Stomach (tissue), 4 donors: ENCODE measurements at regions not wholly inside any gene's neighbourhood (a gene's known extent, or its start where the extent isn't known, plus 50 kb on each side); places are given as distances from the start of the nearest gene placed in this dataset.

Experiments used
- CTCF ChIP-seq, 7 experiments: fragments of 450-650 bp in 4 of 7; fragments of 200-600 bp in 3 of 7; sonication (generic) in 3 of 7; IDR thresholded peaks; one replicate each; pipeline ENCODE4 v1.5.1; 2016 to 2019; ENCODE audit warnings: antibody characterized with exemption in 7 of 7, control low read depth in 2 of 7, mild to moderate bottlenecking in 1 of 7
- POLR2AphosphoS5 ChIP-seq, 3 donors: sonication (generic); formaldehyde crosslinking; IDR thresholded peaks; one replicate each; pipeline ENCODE4 v1.6.1; 2016; ENCODE audit warnings: antibody characterized with exemption in 3 of 3

DNA sequence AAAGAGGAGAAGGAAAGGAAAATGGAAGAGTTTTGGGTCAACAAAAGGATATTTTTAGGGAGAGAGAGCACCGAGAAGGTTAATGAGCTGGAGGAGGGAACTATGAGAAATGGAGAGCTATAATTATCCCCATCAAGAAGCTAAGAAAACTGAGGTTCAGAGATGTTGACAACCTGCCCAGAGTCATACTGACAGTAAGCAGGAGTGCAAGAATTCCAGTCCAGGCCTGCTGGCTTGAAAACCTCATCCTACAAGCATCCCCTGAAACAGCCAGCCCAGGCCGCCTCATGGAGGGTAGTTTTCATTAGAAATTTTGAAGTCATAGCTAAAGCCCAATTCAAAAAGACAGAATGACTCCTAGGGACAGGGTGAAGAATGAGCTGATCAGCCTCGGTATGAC, 172.1 kb upstream of the LRFN2 start:
- TF ChIP-seq CTCF (IDR thresholded peaks at IDR 0.05) (no peak), POLR2AphosphoS5 (IDR thresholded peaks at IDR 0.05) (peak in 1 of 3 donors; percentile 61)
